Fibroblast of lung (primary cell): ENCODE measurements at regions not wholly inside any gene's neighbourhood (a gene's known extent, or its start where the extent isn't known, plus 50 kb on each side); places are given as distances from the start of the nearest gene placed in this dataset.

Experiments
- CTCF ChIP-seq, 2 donors: IDR thresholded peaks in 1 of 2; conservative IDR thresholded peaks in 1 of 2; 1 replicate in 1 of 2; 2 replicates in 1 of 2; pipeline ENCODE4 v1.5.1; 2011 to 2012; ENCODE audit warnings: low read length in 2 of 2, control low read depth in 1 of 2, inconsistent platforms in 1 of 2, low read depth in 1 of 2, mild to moderate bottlenecking in 1 of 2
- EZH2 ChIP-seq: IDR thresholded peaks from 2 replicates; pipeline ENCODE4 v1.5.1; 2012; ENCODE audit warnings: low read length, control low read depth, mild to moderate bottlenecking; ENCODE audit errors: missing control alignments

DNA sequence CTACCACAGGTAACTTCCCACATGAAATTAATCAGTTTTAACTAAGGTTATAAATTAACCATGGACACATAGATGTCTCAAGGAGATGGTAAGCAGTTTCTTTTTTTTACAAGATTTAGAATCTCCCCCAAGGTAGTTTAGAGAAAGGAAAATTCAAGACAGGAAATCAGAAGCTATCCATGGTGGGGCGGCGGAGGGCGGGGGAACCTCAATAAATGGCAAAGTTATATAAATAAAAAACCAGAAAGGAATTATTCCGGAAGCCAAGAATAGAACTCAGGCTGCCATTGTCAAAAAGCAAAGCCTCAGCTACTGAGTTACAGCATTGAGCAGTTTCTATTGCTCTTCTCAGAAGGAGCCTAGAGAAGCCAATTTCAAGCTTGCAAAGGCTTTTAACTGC is 172.1 kb upstream of the SMAD3 start:
- TF ChIP-seq CTCF (conservative IDR thresholded peaks at IDR 0.05 in 1 of 2, IDR thresholded peaks at IDR 0.05 in 1 of 2; ENCODE audit: low read depth in 1 of 2, low read length in 2 of 2) (no peak), EZH2 (no peak)
